Stimulated activated CD8-positive, alpha-beta memory T cell treated with anti-CD3 and anti-CD28 coated beads, Interleukin-4, amount 100 ng/mL, for 1 hour (primary cell): ENCODE measurements at regions not wholly inside any gene's neighbourhood (a gene's known extent, or its start where the extent isn't known, plus 50 kb on each side); places are given as distances from the start of the nearest gene placed in this dataset.
"Not testable (repeated sequence)": the region's sequence is repeated elsewhere in the genome, so short reads cannot be mapped to it uniquely, and the experiment has no call there.

Source experiments
- DNase-seq, 2 donors: peaks; one replicate each; pipeline ENCODE4 v3.0.0-alpha.2; 2020; ENCODE audit warnings: low read depth in 2 of 2, low spot score in 1 of 2

GRCh38 chr6:141183368-141183767, 949.4 kb upstream of the GJE1 start:
- no peak for DNase-seq

- not testable (repeated sequence) for DNase-seq
Observed at GRCh38 chr6:141175458-141175857, 957.3 kb upstream of the GJE1 start.

- no peak for DNase-seq
Observed at GRCh38 chr6:141174932-141175331, 957.8 kb upstream of the GJE1 start.

- no peak for DNase-seq
Observed at GRCh38 chr6:141173529-141173928, 959.2 kb upstream of the GJE1 start.

GRCh38 chr6:141169419-141169818, 963.3 kb upstream of the GJE1 start:
- DNase-seq, result no peak

GRCh38 chr6:141167945-141168344, 964.8 kb upstream of the GJE1 start:
- no peak for DNase-seq

GRCh38 chr6:141165002-141165665, 967.6 kb upstream of the GJE1 start:
- DNase-seq, result no peak

GRCh38 chr6:141164042-141164743, 968.5 kb upstream of the GJE1 start:
- DNase-seq, result no peak

- no peak for DNase-seq
Observed at GRCh38 chr6:141163107-141163506, 969.6 kb upstream of the GJE1 start.

- DNase-seq, result no peak
Observed at GRCh38 chr6:141158740-141159139, 974.0 kb upstream of the GJE1 start.

- no peak for DNase-seq
Observed at GRCh38 chr6:141153563-141153962, 979.2 kb upstream of the GJE1 start.

- DNase-seq, result no peak
Observed at GRCh38 chr6:141152951-141153350, 979.8 kb upstream of the GJE1 start.

- DNase-seq, result no peak
Observed at GRCh38 chr6:141151710-141152417, 980.9 kb upstream of the GJE1 start.

GRCh38 chr6:141141870-141142269, 990.9 kb upstream of the GJE1 start:
- no peak for DNase-seq

GRCh38 chr6:141140905-141141304, 991.8 kb upstream of the GJE1 start:
- DNase-seq, result no peak

- no peak for DNase-seq
Observed at GRCh38 chr6:141139461-141139860, 993.3 kb upstream of the GJE1 start.

GRCh38 chr6:141134723-141135122, 998.0 kb upstream of the GJE1 start:
- DNase-seq, result no peak

- no peak for DNase-seq
Observed at GRCh38 chr6:141133836-141134235, 998.9 kb upstream of the GJE1 start.

- DNase-seq, result no peak
Observed at GRCh38 chr6:141133346-141133745, 999.4 kb upstream of the GJE1 start.

GRCh38 chr6:141131616-141132015, 1001.1 kb upstream of the GJE1 start:
- no peak for DNase-seq

- no peak for DNase-seq
Observed at GRCh38 chr6:141123497-141123896, 1009.2 kb upstream of the GJE1 start.

- DNase-seq, result no peak
Observed at GRCh38 chr6:141123049-141123448, 1009.7 kb upstream of the GJE1 start.
